Cardiac fibroblast (primary cell): ENCODE measurements at regions not wholly inside any gene's neighbourhood (a gene's known extent, or its start where the extent isn't known, plus 50 kb on each side); places are given as distances from the start of the nearest gene placed in this dataset.
A peak's percentile ranks its signal among the peaks of the same experiment; 100 is the strongest.

ENCODE experiments used
- DNase-seq, 2 donors: peaks; one replicate each; pipeline versions ENCODE4 v3.0.0 to v3.0.0-alpha.2; 2010; ENCODE audit warnings: low read depth in 2 of 2
- H3K4me3 ChIP-seq, 2 donors: replicated peaks in 1 of 2; 1 replicate in 1 of 2; 2 replicates in 1 of 2; pipeline ENCODE4 v1.5.1; 2011; ENCODE audit warnings: low read depth in 2 of 2, low read length in 2 of 2, mild to moderate bottlenecking in 2 of 2, moderate library complexity in 1 of 2
- CTCF ChIP-seq: IDR thresholded peaks from one replicate; pipeline ENCODE4 v1.5.1; 2011; ENCODE audit warnings: low read depth, mild to moderate bottlenecking, low read length, inconsistent platforms

DNA sequence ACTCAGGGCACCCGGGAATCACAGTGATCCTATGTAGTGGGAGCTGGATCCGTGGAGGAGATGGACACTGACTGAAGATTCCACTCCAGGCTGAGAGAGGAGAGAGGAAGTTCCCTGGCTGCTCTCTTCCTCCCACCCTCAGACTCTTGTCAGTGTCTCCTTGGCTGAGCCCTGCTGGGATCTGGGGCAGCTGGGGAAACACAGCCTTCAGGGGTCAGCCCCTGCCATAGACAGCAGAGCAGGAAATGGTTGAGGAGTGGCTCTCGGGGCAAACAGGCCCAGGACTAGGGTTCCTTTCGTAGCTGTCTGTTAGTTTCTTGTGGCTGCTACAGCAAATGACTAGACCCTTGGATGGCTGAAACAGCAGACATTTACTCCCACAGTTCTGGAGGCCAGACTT, 174.4 kb upstream of the BMPER start:
- H3K4me3 ChIP-seq, result no peak overlapping the region
- TF ChIP-seq CTCF, result no peak
- no peak for DNase-seq

DNA sequence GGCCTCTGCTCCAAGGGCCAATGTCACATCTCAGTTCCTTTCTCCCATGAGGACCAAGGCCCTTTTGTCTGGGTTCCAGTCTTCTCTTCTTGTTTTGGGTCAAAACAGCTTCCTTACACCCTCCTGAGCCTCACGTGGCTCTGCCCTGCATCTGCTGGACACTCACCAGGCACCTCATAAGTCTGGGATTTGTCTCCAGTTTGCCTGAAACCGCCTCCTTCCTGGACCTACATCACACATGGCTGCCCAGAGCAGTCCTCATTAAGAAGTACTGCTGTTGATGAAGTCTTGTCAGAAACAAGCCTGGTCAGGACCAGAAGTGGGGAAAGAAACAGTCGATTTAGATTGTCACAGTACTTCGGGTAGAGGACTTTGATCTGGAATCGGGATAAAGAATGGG, 173.4 kb upstream of the BMPER start:
- no peak overlapping the region for H3K4me3 ChIP-seq
- no peak for TF ChIP-seq CTCF
- no peak for DNase-seq

DNA sequence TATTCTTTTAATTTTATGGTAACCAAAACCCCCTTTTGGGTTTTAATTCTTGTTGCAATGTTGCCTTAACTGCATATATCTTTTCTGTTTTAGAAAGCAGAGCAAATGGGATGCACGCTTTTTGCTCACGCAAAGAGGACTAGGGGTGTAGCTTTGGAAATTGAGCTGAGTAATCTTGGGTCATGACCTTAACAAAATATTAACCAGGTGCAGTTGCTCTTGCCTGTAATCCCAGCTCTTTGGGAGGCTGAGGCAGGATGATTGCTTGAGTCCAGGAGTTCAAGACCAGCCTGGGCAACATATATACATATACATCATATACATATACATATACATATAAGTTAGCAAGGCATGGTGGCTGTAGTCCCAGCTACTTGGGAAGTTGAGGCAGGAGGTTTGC, 172.9 kb upstream of the BMPER start:
- DNase-seq, result no peak
- TF ChIP-seq CTCF, result no peak
- H3K4me3 ChIP-seq, result no peak overlapping the region

- no peak for TF ChIP-seq CTCF
- peak in 1 of 2 donors; percentile 77 for DNase-seq
- no peak overlapping the region for H3K4me3 ChIP-seq
Observed at GRCh38 chr7:33733870-33734650, 171.3 kb upstream of the BMPER start.

DNA sequence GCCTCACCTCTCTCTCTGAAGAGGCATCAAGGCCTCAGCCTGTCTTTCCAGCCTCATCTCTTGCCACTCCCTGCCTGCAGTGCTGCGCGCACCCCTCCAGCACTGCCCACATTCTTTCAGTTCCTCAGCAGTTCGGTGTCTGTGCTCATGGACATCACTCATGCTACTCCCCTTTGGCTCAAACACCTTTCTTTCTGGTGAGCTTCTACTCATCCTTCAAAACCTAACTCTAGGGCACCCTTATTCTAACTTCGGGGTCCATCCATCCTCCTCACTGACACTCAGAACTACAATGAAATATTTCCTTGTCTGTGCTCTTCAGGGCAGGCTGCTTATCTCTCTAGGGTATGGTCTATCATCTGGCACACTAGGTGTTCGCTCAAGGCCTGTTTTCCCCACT, 169.9 kb upstream of the BMPER start:
- no peak for TF ChIP-seq CTCF

GRCh38 chr7:33736521-33737221, 168.7 kb upstream of the BMPER start:
- H3K4me3 ChIP-seq, result no peak overlapping the region
- no peak for DNase-seq
- no peak for TF ChIP-seq CTCF

More for the DNA sequence above, 169.9 kb upstream of the BMPER start:
- no peak overlapping the region for H3K4me3 ChIP-seq
- DNase-seq, result no peak
